ENCODE measurements at regions not wholly inside any gene's neighbourhood (a gene's known extent, or its start where the extent isn't known, plus 50 kb on each side); places are given as distances from the start of the nearest gene placed in this dataset.

DNA sequence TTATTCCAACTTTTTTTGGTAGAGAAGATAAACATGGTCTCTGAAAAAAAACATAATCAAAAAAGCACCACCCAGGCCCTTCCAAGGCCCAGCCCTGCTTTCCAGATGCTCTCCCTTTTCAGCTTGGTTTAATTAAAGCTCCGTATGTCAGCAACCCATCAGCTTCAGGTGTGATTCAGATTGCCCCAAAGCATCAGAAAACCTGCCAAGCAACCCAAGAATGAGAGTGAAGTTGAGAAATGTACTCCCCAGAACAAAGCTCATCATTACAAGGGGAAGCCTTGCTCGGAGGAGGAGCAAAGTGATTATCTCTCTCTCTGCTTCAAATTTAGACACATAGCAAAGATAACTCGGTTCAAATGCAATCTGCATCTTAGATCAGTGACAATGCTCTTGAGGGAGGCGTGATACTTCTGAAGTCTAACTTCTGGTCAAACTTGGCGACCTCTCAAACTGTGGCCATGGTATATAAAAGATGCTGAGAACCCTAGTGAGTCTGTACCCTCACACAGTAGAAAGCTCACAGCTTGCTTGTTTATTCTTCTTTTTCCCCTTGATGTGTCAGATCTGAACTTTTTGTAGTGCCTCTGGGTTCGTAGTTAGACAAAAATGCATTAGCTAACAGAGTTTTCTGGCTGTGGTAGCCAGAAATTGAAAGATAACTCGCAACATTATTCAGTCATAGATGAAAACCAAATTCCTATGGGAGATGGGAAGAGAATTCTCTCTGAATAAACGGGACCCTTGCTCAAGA lies 63.3 kb upstream of the ZC3H11B start:
- H3K4me3 ChIP-seq (ENCODE audit: control insufficient read depth, low read depth, low read length), result no peak overlapping the region
- TF ChIP-seq, protein P1, sequence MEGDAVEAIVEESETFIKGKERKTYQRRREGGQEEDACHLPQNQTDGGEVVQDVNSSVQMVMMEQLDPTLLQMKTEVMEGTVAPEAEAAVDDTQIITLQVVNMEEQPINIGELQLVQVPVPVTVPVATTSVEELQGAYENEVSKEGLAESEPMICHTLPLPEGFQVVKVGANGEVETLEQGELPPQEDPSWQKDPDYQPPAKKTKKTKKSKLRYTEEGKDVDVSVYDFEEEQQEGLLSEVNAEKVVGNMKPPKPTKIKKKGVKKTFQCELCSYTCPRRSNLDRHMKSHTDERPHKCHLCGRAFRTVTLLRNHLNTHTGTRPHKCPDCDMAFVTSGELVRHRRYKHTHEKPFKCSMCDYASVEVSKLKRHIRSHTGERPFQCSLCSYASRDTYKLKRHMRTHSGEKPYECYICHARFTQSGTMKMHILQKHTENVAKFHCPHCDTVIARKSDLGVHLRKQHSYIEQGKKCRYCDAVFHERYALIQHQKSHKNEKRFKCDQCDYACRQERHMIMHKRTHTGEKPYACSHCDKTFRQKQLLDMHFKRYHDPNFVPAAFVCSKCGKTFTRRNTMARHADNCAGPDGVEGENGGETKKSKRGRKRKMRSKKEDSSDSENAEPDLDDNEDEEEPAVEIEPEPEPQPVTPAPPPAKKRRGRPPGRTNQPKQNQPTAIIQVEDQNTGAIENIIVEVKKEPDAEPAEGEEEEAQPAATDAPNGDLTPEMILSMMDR (conservative IDR thresholded peaks at IDR 0.05; ENCODE audit: control insufficient read depth, insufficient read depth, low read depth, low read length), result no peak
- peak; percentile 49 for DNase-seq (ENCODE audit: low read depth)

DNA sequence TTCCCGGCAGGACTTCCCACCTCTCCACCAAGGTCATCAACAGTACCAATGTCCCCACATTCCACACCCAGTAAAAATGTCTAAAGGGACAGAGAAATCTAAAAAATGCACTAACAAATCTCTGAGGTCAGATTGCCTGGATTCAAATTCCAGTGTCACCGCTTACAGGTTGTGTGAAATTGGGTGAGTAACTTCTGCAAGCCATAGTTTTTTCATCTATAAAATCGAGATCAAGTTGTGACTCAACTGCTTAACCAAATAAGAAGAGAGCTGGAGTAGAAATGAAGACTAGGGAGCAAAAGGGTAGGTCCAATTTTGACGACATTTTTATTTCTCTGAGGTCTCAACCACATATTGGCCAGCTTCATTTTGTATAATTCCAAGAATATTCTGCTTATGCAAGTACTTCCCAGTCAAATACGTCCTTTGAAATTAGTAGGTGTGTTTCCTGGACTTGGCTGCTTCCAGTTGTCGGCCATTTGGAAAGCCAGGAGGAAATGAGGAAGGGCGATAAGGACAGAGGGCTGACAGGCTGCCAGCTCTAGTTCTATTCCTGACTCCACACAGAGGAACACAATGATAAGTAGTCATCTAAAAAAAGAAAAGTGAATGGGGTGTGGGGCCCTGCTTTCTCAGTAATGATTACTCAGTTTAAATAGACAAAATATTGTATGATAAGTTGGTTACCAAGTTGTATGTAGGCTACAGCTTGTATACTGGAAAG lies 57.7 kb upstream of the ZC3H11B start:
- no peak overlapping the region for H3K4me3 ChIP-seq (ENCODE audit: control insufficient read depth, low read depth, low read length)
- DNase-seq (ENCODE audit: low read depth), result no peak
- TF ChIP-seq, protein P1 (conservative IDR thresholded peaks at IDR 0.05; ENCODE audit: control insufficient read depth, insufficient read depth, low read depth, low read length), result no peak

DNA sequence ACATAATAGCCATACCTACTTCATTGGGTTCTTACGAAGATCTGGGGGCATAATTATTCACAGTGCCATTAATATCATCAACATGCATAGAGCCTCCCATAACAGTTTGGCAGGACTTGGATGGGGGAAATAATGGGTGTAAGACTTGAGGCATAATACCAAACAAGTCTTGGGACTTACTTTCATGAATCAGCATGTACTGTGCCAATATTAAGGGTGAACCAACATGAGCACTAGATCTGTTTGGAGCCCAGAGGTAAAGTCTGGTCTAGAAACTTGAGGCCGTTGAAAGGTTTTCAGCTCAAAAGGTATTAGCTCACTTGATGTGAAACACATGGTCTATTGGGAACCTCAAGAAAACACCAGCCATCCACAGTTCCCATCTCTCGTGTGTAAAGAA lies 56.7 kb upstream of the ZC3H11B start:
- TF ChIP-seq, protein P1 (conservative IDR thresholded peaks at IDR 0.05; ENCODE audit: control insufficient read depth, insufficient read depth, low read depth, low read length), result no peak
- DNase-seq (ENCODE audit: low read depth), result no peak
- no peak overlapping the region for H3K4me3 ChIP-seq (ENCODE audit: control insufficient read depth, low read depth, low read length)

DNA sequence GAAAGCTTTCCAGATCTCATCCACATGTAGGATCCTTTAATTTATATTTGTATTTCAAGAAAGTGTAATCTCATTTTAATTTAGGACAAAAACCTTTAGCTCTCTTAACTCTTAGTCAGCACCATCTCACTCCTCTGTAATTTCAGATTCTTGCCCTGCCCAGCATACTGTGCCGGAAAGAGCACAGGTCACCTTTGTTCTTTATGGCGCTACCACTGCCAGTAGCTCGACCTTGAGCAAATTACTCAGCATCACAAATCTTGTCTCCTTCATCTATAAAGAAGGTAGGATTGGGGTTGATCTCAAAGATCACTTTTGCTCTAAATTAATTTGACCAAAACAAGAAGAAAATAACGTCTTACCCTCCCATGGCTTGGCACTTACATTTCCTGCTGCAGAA lies 56.1 kb upstream of the ZC3H11B start:
- H3K4me3 ChIP-seq (ENCODE audit: control insufficient read depth, low read depth, low read length), result no peak overlapping the region
- DNase-seq (ENCODE audit: low read depth), result no peak
- TF ChIP-seq, protein P1 (conservative IDR thresholded peaks at IDR 0.05; ENCODE audit: control insufficient read depth, insufficient read depth, low read depth, low read length), result no peak

DNA sequence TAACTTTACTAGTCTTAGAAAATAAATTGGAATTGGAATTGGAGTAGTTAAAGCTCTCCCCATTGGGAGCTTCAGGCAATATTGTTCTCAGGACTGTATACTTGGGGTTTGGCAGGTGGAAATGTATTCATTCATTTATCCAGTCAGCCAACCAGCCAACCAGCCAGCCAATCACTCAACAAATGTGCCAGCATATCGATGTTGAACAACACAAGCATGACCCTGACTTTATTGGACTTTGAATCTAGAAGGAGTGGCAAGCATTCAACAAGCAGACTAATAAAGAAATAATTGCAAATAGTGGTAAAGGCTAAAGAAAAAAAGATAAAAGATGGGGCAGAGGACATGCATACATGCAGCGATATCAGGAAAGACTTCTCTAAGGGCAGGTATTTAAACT lies 55.5 kb upstream of the ZC3H11B start:
- TF ChIP-seq, protein P1 (conservative IDR thresholded peaks at IDR 0.05; ENCODE audit: control insufficient read depth, insufficient read depth, low read depth, low read length), result no peak
- no peak for DNase-seq (ENCODE audit: low read depth)
- no peak overlapping the region for H3K4me3 ChIP-seq (ENCODE audit: control insufficient read depth, low read depth, low read length)

DNA sequence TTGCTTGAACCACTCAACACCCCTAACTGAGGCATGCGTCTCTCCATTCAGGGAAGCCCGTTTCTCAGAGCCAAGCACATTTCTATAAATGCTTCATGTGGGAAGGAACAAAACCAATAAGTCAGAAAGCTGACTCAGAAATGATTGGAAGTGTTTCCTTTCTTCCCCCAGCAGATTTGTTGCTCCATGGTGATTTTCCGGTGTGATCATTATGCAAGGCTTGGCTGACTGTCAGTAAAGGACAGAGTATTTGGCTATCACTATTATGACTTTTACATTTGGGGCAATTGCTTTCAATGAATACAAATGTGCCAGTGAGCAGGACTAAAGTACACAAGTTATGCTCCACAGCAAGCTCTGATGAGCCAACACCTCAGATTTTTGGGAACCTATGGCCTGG lies 53.3 kb upstream of the ZC3H11B start:
- TF ChIP-seq, protein P1 (conservative IDR thresholded peaks at IDR 0.05; ENCODE audit: control insufficient read depth, insufficient read depth, low read depth, low read length), result no peak
- DNase-seq (ENCODE audit: low read depth), result peak; percentile 88
- H3K4me3 ChIP-seq (ENCODE audit: control insufficient read depth, low read depth, low read length), result no peak overlapping the region
